NB4 (cell line): ENCODE measurements at regions not wholly inside any gene's neighbourhood (a gene's known extent, or its start where the extent isn't known, plus 50 kb on each side); places are given as distances from the start of the nearest gene placed in this dataset.
A peak's percentile ranks its signal among the peaks of the same experiment; 100 is the strongest.

Experiments used
- DNase-seq: peaks from one replicate; pipeline ENCODE4 v3.0.0; 2010; ENCODE audit warnings: low read depth
- H3K4me3 ChIP-seq: one replicate; pipeline ENCODE4 v1.5.1; 2011; ENCODE audit warnings: mild to moderate bottlenecking, low read depth, low read length, moderate library complexity
- MYC ChIP-seq: IDR thresholded peaks from 2 replicates; pipeline ENCODE4 v1.6.1; 2011; ENCODE audit warnings: low read depth, low read length
- POLR2A ChIP-seq: IDR thresholded peaks from 2 replicates; pipeline ENCODE4 v1.6.1; 2011; ENCODE audit warnings: mild to moderate bottlenecking; ENCODE audit not compliant: insufficient read length; ENCODE audit errors: extremely low read depth
- TF ChIP-seq, protein P1 (sequence below): IDR thresholded peaks from 2 replicates; pipeline ENCODE4 v1.6.1; 2011; ENCODE audit warnings: low read depth, low read length
- TF ChIP-seq, protein P2 (sequence below): IDR thresholded peaks from one replicate; pipeline ENCODE4 v1.5.1; 2012; ENCODE audit warnings: low read depth, low read length

DNA sequence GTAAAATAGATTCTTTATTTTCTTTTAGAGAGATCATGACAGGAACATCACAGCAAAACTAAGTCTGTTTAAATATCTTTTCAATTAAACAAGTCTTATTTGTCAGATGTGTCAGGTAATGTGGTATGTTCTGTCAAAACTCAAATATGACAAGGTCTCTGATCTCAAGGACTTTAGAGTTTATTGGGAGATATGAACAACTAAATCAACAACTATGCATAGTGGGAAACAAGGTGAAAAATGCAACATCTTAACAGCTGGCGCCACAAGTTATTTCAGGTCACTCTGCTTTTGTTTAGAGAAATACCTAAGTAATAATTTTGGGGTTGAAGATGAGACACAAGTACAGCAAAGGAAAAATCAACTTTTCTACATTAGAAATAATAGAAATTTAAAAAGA, 779.4 kb upstream of the ADGRL4 start:
- TF ChIP-seq POLR2A, result no peak
- TF ChIP-seq, protein P1, sequence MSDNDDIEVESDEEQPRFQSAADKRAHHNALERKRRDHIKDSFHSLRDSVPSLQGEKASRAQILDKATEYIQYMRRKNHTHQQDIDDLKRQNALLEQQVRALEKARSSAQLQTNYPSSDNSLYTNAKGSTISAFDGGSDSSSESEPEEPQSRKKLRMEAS, result no peak
- TF ChIP-seq MYC, result no peak
- TF ChIP-seq, protein P2, sequence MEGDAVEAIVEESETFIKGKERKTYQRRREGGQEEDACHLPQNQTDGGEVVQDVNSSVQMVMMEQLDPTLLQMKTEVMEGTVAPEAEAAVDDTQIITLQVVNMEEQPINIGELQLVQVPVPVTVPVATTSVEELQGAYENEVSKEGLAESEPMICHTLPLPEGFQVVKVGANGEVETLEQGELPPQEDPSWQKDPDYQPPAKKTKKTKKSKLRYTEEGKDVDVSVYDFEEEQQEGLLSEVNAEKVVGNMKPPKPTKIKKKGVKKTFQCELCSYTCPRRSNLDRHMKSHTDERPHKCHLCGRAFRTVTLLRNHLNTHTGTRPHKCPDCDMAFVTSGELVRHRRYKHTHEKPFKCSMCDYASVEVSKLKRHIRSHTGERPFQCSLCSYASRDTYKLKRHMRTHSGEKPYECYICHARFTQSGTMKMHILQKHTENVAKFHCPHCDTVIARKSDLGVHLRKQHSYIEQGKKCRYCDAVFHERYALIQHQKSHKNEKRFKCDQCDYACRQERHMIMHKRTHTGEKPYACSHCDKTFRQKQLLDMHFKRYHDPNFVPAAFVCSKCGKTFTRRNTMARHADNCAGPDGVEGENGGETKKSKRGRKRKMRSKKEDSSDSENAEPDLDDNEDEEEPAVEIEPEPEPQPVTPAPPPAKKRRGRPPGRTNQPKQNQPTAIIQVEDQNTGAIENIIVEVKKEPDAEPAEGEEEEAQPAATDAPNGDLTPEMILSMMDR, result no peak
- no peak overlapping the region for H3K4me3 ChIP-seq
- no peak for DNase-seq

DNA sequence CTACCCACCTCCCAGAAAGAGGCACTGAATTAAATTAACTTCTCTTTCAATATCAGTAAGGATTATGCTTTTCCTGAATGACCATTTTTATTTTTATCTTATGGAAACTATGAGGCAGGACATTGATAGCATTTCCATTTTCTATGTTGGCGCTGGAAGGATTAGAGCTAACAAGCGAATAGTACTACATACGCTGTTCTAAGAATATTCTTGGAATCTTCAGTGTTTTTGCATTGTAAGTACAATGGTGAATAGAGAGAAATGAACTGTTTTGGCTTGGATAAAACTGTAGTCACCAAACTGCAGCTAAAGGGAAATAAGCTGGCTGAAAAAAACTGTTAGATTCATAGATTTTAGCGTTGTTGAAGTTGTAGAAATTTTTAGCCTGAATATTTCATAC, 779.0 kb upstream of the ADGRL4 start:
- TF ChIP-seq, protein P1, result no peak
- TF ChIP-seq MYC (no peak), POLR2A (no peak)
- TF ChIP-seq, protein P2, result no peak
- DNase-seq, result no peak

DNA sequence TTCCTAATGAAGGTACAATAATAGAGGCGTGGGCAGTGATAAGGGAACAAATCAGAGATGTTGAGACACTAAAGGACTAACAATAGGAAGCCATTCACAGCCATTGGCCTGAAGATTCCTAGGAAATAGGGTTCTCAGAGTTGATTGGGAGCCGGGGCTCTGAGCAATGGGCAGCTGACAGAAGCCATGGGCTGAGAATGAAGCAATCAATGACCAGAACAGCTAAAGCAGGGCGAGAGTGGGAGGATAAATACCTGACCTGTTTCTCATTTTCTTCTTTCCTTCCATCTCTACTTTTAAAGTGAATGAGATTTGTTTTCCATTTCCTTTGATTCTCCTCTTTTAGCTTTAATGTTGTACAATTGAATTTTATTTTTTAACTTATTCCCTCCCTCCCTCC, 774.7 kb upstream of the ADGRL4 start:
- no peak overlapping the region for H3K4me3 ChIP-seq
- TF ChIP-seq MYC (no peak), POLR2A (no peak)
- TF ChIP-seq, protein P1, result no peak
- TF ChIP-seq, protein P2, result no peak
- no peak for DNase-seq

More for the DNA sequence above, 779.0 kb upstream of the ADGRL4 start:
- H3K4me3 ChIP-seq, result no peak overlapping the region

DNA sequence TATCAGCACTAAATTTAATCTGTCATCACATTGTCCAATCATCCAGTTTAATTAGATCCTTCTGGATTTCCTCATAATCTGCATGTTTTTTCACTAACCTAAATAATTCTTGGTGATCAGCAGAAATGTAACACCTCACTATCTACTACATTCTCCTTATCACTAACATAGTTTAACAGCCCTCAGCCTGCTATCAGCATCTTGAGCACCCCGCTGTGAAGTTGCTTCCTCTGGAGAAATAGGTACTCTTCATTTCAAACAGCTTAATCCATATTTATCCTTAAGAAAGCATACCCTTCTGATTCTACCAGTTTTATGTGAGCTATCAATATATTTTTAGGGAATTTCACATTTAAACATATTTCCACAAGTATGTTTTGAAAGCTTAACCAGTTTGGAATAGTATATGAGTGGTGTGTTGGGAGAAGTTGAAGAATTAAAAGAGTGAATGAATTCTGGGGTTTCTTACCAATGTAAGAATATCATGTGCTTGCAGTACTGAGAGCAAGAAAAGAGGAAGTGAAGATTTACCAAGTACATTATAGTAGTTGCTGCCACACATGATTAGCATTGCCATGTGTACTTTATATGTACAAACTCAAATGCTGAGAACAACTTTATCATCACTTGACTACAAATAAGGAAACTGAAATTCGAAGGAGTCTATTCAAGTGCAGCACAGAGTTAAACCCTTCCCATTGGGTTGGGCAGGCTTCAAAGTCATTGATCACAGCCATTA, 771.1 kb upstream of the ADGRL4 start:
- DNase-seq, result peak; percentile 9
- H3K4me3 ChIP-seq, result no peak overlapping the region

DNA sequence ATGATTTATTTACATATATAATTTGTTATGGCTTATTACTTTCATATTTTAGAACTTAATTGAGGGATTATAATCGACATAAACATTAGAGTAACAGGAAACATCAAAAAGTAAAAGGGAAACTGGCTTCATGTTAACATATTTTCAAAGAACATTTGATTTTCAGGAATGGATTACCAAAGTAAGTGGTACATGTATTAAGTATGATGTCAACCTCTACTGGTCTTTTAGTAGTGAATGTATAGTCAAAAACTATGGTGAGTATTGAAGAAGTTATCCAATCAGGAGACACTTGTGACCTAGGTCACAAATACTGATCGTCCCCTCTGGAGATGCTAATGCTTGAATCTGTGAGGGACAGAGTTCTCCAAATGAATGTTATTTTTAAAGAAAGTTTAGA, 768.9 kb upstream of the ADGRL4 start:
- H3K4me3 ChIP-seq, result no peak overlapping the region
- TF ChIP-seq MYC (no peak), POLR2A (no peak)
- TF ChIP-seq, protein P1, result no peak
- TF ChIP-seq, protein P2, result no peak
- DNase-seq, result no peak

More for the DNA sequence above, 771.1 kb upstream of the ADGRL4 start:
- TF ChIP-seq, protein P2, result no peak
- TF ChIP-seq POLR2A, result no peak
- no peak for TF ChIP-seq MYC

DNA sequence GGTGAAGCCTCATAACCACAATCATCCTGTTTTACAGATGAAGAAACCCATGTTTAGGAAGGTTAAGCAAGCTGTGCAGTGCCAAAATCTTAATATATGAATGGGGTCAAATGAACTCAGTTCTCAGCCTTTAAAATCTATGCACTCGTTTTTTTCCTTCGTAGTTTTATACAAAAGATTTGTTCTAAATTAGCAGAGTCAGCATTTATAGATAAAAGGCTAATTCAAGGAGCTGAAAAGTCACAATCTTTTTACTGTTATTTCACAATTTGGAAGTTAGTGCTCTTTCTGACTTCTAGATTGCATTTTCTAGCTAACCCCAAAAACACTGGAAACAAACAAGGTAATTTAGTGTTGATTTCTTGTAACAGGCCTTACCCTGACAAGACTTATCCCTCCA, 766.9 kb upstream of the ADGRL4 start:
- DNase-seq, result no peak
- no peak for TF ChIP-seq MYC
- TF ChIP-seq POLR2A, result no peak
- TF ChIP-seq, protein P1, result no peak
- TF ChIP-seq, protein P2, result no peak
- H3K4me3 ChIP-seq, result no peak overlapping the region
